Stromal cell of bone marrow (primary cell): ENCODE measurements at regions not wholly inside any gene's neighbourhood (a gene's known extent, or its start where the extent isn't known, plus 50 kb on each side); places are given as distances from the start of the nearest gene placed in this dataset.

Experiments used
- DNase-seq: peaks from one replicate; pipeline ENCODE4 v3.0.0-alpha.2; 2012; ENCODE audit warnings: low read depth

DNA sequence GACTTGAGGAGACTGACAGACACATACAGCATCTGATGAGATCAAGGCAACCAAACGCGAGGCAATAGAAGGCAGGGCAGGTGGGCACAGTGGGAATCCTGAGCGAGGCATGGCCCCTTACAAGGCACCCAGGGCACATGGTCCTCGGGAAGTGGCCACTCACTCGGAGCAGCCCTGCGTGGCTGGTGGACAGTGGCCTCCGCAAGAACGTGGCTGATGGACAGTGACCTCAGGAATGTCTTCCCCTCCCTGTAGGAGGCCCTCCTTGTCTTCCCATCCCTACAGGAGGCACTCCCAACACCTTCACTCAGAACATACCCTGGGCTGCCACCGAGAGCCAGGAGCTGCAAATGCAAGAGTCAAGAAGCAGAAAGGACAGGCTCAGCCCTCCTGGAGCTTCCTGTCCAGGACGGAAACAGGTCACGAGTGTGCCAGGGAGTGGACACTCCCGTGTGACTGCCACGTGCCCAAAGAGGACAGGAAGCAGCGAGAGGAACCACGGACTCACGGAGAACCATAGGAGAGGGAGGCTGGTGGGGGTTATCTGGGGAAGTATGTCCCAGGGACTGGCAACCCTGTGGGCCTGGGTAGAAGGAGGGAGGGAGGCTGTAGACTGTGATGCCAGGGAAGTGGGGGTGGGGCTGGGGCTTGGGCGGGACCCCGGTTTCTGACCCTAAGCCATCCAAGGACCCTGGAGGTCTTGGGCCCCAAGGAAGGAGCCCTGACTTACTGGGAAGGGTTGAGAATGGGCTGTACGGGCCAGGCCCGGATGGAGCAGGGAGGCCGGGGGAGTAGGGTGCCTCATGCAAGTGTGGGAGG lies 321.9 kb upstream of the IRX4 start:
- no peak for DNase-seq

DNA sequence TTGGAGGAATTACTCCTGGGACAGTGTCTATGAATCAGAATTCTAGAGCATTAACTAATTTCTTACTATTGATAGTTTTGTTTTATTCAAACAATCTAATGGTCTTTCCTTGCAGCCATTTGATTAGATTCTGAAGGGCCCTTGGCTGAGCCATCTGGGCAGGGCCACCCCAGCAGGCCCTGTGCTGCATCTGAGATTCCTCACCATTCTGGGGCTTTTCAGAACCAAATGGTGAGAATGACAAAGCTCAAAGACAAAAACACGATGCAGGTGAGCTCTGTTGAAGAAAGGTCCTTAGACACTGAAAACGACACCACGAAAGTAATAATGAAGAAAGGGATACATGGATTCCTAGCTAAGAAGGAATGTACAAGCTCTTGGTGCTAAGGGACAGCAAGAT lies 321.0 kb upstream of the IRX4 start:
- DNase-seq, result no peak

DNA sequence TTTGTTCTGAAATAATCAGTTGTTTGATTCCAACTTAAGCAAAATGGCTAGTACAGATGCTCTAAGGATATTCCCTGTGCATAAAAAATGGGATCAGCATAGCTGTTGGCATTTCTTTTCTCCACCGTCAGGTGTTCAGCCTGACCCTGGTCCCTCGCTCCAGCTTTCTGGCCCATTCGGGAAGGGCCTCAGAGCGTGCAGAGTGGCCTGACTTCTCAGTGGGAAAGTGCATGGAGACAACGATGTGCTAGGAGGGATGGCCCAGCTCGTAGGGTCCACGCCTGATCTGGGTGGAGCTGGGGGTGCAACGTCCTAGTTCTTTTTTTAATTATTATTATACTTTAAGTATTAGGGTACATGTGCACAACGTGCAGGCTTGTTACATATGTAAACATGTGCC lies 319.1 kb upstream of the IRX4 start:
- no peak for DNase-seq

DNA sequence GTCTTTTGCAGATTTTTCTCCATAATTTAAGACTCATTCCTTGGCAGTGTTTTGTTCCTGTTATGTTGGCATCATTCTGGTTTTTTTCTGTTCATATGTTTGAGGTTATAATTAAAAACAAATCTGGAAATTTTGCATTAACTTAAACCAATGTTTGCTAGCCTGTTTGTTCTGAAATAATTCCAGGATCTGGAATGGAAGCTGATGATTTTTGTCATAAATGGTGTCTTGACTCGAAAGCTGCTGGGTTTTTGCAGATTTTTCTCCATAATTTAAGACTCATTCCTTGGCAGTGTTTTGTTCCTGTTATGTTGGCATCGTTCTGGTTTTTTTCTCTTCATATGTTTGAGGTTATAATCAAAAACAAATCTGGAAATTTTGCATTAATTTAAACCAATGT lies 318.7 kb upstream of the IRX4 start:
- no peak for DNase-seq

DNA sequence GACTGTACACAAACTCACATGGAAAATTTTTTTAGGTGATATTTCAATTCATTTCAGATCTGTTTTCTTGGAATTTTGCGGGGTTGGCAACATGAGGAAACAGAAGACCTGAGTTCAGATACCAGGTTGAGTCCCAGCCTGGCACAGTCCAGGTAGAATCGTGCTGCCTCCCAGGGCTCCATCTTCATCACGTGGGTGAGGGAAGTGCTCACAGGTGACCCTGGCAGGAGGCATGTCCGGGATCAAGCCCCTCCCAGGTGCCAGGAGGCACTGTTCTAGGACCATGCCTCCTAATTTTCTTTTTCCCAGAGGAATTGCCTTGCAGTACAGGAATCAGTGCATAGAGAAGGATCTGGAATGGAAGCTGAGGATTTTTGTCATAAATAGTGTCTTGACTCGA lies 318.3 kb upstream of the IRX4 start:
- DNase-seq, result no peak

DNA sequence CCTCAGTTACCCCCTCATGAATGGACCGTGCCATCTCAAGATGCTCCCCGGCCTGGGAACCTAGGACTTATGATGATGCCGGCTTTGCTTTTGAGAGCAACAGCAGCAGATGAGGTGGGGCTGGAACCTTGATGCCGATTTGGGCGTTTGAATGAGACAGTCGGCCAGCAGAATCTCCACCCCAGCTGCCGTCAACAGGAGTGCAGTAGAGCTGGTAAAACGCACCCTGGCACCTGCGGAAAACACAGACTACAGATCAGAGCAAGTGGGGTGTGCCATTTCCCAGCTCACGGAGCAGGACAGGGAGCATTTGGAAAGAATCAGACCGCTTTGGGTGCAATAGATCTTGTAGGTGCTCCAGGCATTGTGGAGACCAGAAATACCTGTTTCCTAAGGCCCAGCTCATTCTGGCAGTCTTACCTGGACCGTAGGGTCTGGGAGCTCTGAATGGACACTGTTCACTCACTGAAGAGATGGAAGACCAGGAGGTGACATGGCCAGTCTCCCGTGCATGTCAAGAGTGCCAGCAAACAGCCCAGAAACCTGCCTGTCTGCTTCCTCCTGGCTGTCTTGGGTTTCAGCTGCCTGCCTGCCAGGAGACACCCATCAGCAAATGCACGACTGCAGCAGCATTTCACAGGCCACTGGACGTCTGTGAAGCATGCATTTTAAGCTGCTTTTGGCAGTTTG lies 317.7 kb upstream of the IRX4 start:
- no peak for DNase-seq

DNA sequence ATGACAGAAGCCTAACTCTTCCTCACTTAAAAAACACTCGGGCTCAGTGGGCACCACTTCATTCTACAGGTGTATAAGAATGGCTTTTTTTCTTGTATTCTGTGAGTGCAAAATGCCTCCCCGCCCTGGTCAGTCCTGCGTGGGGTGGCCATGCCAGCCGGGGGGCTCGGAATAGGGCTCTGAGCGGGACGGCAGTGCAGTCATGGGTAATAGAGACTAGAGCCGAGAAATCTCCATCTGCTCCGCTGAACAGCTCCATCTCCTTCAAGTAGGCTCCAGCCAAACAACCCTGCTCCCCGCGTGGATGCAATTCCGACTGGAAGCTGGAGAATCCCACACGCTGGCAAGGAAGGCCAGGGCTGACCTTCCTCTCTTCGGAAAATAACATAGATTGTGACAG lies 317.0 kb upstream of the IRX4 start:
- no peak for DNase-seq

DNA sequence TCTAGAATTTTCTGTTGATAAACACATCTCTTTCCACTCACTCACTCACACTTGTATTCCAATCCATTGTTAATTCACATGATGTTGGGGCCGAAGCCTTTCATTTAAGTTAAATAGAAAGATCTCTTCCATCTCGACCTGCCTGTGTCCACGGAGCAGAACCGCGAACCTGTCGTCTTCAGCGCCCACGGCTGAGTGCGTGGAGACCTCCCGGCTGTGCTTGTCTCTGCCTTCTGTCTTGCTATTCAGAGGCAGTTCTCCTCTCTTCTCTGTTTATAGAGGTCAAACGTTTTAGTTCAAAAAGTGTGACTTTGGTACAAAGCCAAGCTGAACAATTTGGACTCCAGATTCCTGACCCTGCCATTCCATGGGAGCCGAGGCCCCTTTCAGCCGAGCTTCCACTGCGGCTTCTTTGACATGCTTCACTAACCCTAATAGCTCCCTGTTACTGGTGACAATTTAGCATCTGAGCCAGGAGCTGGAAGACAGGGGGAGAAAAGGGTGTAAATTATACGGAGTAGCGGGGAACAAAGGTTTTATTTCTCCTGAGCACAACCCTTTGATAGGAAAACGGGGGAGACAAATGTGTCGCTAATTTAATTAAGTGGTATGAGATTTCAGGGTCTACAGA lies 314.4 kb upstream of the IRX4 start:
- no peak for DNase-seq

DNA sequence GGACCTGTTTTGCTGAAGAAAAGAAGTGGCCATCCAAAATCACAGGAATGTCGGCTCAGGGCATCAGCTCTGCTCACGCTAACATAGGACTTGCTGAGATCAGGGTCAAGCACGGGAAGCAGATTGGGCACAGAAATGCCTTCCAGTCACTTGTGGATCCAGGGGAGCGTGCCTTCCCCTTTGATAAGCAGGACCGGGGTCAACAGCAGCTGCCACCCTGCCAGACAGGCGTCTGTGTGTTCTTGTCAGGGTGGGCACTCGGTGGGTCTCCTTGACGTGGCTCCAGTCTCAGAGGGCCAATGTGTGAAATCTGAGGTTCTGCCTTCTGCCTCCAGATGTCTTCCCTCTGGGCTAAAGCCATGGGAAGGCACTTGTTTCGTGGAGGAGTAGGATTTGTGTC lies 313.7 kb upstream of the IRX4 start:
- DNase-seq, result no peak

DNA sequence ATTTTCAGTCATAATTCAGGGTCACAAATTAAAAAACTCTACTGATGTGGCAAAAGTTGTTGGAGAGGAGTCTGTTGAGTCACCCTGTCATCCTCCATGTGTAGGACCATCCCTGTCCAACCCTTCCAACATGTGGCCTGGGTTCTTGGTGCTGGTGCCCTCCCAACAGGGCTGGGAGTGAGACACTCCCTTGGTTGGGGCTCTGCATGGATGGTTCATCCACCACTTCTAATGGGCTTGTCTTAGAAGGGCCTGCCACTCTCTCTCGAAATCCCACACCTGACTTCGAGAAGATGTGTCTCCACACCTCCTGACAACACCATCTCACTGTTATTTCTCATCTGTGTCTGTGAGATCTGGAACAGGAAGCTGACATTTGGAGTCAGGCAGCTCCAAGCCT lies 312.2 kb upstream of the IRX4 start:
- no peak for DNase-seq

DNA sequence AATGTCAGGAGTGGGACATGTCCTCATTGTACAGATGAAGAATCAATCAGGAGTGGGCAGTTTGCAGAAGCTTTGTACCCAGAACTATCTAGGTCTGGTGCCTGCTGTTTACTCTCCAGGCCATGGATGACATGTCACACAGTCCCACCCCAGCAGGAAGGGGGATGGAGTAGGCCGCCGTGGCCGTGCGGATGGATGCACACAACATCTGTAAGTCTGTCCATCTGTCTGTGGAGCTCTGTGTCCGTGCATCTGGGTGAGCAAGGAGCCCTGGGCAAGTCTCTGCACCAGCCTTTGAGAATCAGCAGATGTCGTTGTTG lies 311.5 kb upstream of the IRX4 start:
- DNase-seq, result no peak

DNA sequence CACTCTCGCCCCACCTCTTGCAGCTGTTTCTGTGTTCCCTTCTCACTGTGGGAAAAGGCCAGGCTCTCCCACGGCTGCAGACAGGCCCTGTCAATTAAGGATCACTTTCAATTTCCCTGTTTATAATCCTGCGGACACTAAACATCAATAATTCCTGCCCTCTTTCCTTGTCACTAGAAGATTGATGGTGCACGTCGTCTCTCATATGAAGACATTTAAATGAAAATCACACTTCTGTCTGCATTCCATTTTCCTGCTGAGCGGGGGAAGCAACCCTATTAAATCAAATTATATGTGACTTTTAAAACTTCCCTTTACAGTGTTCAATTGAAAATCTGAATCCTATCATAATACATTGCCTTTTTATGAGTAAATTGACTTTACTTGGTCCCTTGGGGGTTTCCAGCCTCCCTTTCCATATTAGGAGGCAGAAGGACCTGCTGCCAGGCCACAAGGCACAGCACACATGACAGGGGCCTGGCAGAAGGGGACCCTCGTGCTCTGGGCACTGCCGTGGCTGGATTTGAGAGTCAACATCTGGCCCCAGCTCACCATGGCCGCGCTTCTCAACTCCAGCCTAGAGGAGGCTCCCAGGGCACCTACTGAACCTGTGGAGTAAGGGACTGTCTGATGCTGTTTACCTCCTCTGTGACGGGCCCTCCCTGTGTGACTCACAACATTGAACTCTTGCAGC lies 311.0 kb upstream of the IRX4 start:
- DNase-seq, result no peak

DNA sequence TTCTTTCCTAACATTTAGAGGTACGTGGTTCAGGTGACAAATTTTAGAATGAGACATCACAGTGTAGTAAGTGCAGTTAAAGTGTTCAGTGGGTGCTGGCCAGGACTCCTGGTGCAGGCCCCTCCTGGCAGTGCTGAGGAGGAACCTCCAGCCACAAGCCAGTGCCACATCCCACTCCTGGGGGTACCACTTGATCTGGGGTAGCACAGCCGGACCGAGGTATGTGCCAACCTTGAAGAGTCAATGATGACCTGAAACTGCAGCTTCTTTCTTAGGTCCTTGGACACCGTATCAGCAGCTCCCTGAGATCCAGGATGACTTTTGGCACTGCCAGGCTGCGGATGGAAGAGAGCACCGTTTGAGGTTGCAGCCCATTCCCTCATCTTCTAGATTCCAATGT lies 310.4 kb upstream of the IRX4 start:
- DNase-seq, result no peak

DNA sequence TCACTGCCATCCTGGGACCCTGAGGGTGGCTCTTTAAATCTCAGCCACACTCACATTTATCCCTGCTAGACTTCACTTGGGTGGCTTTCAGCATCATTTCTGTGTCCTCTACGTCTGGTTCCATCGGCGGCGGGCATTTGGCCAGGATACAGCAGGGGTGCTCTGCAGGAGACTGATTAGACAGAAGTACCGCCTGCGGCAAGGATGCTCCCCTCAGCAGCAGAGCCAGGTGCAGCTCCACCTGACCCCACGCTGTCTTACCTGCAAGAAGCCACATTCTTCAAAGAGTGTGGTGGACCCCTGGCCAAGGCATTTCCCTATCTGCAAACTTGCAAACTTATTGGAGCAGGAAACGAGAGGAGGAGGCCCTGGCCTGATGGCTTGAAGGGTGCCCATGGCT lies 309.8 kb upstream of the IRX4 start:
- no peak for DNase-seq

DNA sequence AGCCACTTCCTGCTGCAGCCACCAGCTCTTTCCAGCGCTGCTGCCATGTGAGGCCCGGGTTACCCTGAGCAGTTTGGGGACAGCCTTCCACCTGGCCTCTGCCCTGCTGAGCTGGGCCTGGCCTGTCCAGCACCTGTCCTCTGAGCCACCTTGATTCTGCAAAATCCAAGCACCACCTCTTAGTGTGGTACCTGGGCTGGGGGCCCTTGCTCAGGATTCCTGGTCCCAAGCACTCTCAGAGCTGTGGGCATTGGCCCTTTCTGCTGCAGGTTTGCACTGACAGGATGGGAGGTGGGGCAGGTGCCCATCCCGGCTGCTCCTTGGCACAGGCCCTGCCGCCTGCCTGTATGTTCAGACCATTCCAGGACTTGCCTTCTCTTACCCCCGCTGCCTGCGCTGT lies 309.2 kb upstream of the IRX4 start:
- no peak for DNase-seq

DNA sequence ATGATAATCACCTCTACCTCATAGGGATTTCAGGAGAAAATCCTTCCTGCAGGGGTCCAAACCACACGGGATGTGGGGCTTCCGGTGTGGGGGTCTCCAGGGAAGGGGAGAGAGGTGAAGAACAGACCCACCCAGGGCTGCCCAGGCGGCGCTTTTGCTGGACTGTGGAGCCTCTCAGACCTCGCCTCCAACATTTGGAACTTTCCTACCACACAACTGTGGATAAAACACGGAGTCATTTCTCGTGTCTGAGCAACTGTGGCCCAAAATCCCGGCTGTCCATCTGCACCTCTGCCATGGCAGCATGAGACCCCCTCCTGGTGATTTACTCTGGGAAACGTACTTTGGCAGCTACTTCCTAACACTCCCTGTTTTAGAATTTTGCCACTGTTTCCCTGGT lies 307.8 kb upstream of the IRX4 start:
- DNase-seq, result no peak

DNA sequence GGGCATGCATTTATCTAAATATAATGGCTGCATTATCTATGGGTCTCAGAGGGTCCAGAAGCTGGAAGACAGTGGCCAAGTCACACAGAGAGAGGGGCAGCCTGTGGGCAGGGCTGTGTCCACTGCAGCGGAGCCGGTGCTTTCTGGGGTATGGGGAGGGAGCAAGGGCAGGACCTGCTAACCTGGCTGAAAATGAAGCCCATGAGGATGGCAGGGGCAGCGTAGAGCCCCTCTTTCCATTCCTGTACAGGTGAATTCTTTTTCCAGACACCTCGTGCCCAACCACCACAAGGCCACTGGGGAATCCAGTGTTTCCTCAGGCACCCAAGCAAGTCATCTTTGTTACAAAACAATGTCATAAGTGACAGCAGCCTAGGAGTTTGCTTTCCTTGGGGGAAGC lies 305.9 kb upstream of the IRX4 start:
- DNase-seq, result no peak

DNA sequence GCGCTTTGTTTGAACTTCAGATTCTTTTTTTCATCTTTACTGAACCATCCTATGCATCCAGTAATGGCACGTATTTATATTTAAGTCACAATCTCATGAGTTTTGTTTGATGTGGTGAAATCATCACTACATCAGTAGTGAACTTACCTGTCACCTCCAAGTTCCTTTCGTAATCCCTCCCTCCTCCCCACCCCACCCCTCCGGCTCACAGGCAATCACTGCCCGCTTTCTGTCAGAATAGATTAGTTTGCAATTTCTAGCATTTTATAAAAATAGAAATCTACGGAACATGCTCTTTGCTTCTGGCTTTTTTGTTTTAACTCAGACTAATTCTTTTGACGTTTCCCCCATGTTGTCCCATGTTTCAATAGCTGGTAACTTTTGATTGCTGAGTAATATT lies 305.4 kb upstream of the IRX4 start:
- DNase-seq, result no peak

DNA sequence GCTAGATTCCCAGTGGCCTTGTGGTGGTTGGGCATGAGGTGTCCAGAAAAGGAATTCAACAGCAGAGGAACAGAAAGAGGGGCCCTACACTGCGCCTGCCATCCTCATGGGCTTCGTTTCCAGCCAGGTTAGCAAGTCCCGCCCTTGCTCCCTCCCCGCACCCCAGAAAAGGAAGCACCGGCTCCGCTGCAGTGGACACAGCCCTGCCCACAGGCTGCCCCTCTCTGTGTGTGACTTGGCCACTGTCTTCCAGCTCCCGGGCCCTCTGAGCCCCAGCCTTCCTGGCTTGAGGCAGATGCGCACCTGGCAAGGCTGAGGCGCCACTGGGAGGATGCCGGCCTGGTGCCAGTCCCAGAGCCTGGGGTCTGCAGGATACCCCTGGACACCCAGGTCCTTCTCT lies 305.0 kb upstream of the IRX4 start:
- DNase-seq, result no peak

DNA sequence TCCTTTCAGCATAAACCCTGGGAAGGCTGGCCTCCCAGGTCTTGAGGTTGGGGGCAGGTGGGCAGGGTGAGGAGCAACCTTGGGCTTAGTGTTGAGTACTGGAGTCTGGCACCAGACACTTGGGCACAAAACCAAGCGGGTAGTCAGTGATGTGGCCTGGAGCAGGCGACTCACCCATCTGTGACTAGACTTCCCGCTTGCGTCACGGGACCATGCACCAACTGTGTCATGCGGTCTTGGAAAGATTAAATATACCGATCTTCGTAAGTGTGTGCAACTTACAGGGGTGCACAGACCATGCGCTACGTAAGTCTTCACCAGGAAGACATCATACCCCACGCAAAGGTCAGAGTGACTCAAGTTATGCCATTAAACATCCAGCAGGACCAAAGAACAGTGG lies 304.4 kb upstream of the IRX4 start:
- no peak for DNase-seq

DNA sequence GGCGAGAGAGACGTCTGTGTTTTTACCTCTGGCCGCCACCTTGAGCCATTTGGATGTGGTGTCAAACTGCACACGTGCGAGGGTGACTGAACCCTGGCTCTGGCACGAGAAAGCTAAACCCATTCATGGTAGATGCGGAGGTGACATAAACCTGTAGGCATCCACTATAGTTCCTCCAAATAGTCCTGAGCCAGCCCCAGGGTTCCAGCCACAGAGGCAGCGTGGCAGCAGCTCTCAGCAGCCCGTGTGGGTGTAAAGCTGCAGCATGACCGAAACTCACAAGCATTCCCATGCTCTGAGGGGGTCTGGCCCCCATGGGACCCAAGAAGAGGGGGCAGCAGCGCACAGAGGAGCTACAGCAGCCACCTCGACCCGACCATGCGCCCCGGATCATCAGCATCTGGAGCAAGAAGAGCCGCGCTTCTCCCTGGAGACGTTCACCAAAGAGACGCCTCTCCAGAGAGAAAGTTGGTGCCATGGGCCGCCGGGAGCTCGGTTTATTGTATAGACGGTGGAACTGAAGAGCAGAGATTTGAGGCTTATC lies 303.8 kb upstream of the IRX4 start:
- no peak for DNase-seq

DNA sequence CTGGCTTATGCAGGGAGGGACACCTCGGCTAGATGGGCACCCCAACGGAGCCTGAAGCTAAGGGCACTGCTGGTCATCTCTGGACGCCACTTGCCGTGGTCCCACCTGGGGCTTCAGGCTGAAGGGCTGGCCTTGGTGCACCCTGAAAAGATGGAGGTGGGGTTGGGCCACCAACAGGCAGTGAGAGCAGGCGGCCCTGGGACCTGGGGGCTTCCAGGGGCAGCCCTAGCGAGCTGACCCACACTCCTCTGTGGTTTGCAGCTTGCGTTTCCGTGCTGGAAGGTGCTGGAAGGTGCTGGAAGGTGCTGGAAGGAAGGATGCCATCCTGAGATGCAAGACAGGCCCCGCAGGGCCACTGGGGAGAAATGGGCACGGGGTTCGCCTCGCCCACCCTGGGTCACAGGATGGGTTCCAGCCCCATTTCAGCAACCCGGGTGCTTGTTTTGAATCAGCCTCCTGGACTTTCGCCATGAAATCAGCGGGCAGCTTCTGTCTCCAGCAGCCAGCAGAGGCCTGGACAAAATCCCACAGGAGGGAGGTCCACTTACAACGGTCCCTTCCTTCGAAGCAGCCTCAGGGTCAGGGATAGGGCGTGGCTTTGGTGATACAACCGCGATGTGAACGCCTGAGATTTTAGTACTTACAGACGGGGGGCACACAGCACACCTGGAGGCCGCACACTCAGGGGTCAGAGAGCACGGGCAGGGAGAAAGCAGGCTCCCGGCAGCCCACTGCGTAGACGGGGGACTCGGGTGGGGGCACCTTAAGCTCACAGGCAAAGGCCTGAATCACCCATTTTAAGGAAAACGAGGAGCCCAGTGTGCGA lies 303.1 kb upstream of the IRX4 start:
- no peak for DNase-seq
